SJSA1 (cell line): ENCODE measurements at regions not wholly inside any gene's neighbourhood (a gene's known extent, or its start where the extent isn't known, plus 50 kb on each side); places are given as distances from the start of the nearest gene placed in this dataset.
"Not testable (repeated sequence)": the region's sequence is repeated elsewhere in the genome, so short reads cannot be mapped to it uniquely, and the experiment has no call there.

ENCODE experiments used
- DNase-seq, 2 experiments: peaks; one replicate each; pipeline ENCODE4 v3.0.0-alpha.2; 2015 to 2020; ENCODE audit warnings: low spot score in 2 of 2, low read depth in 1 of 2
- H3K27ac ChIP-seq: fragments of 250-450 bp; sonication (Bioruptor Pico); 2 replicates; pipeline ENCODE4 v1.5.1; 2020; ENCODE audit warnings: mild to moderate bottlenecking, moderate library complexity
- H3K27me3 ChIP-seq: fragments of 250-450 bp; sonication (Bioruptor Pico); replicated peaks from 2 replicates; pipeline ENCODE4 v1.5.1; 2020; ENCODE audit warnings: mild to moderate bottlenecking, moderate library complexity
- H3K36me3 ChIP-seq: fragments of 250-450 bp; sonication (Bioruptor Pico); 2 replicates; pipeline ENCODE4 v1.5.1; 2020; ENCODE audit warnings: mild to moderate bottlenecking
- H3K4me1 ChIP-seq: fragments of 250-450 bp; sonication (Bioruptor Pico); replicated peaks from 2 replicates; pipeline ENCODE4 v1.6.1; 2021; ENCODE audit warnings: mild to moderate bottlenecking
- H3K4me3 ChIP-seq: fragments of 250-450 bp; sonication (Bioruptor Pico); 2 replicates; pipeline ENCODE4 v1.5.1; 2020; ENCODE audit warnings: mild to moderate bottlenecking
- H3K9me3 ChIP-seq: fragments of 250-450 bp; sonication (Bioruptor Pico); replicated peaks from 2 replicates; pipeline ENCODE4 v1.5.1; 2020; ENCODE audit warnings: mild to moderate bottlenecking

GRCh38 chr12:107857191-107857590 is 82.7 kb downstream of the ASCL4 start:
- Histone ChIP-seq H3K4me3 (no peak overlapping the region), H3K4me1 (no peaks in the 10 kb centered on the region), H3K27me3 (peaks cover 32% of the 10 kb centered on the region), H3K9me3 (no peaks in the 10 kb centered on the region), H3K27ac (no peak overlapping the region), H3K36me3 (no peaks in the 10 kb centered on the region)
- DNase-seq, result no peak

- Histone ChIP-seq H3K4me3 (no peak overlapping the region), H3K36me3 (no peaks in the 10 kb centered on the region), H3K27me3 (peaks cover 25% of the 10 kb centered on the region), H3K27ac (no peak overlapping the region), H3K9me3 (no peaks in the 10 kb centered on the region), H3K4me1 (no peaks in the 10 kb centered on the region)
- DNase-seq, result no peak
Measured at GRCh38 chr12:107859367-107859766, 84.9 kb downstream of the ASCL4 start.

GRCh38 chr12:107864235-107864634 is 89.7 kb downstream of the ASCL4 start:
- H3K9me3 ChIP-seq, result no peaks in the 10 kb centered on the region
- no peak overlapping the region for H3K27ac ChIP-seq
- no peak for DNase-seq
- H3K36me3 ChIP-seq, result no peaks in the 10 kb centered on the region
- H3K4me3 ChIP-seq, result no peak overlapping the region
- H3K4me1 ChIP-seq, result no peaks in the 10 kb centered on the region
- peaks cover 19% of the 10 kb centered on the region for H3K27me3 ChIP-seq

GRCh38 chr12:107864727-107865126 is 90.2 kb downstream of the ASCL4 start:
- not testable (repeated sequence) for DNase-seq, H3K36me3 ChIP-seq, H3K4me3 ChIP-seq

GRCh38 chr12:107873223-107873622 is 98.7 kb downstream of the ASCL4 start:
- no peak overlapping the region for H3K27ac ChIP-seq
- DNase-seq, result no peak
- no peaks in the 10 kb centered on the region for H3K36me3 ChIP-seq
- H3K4me3 ChIP-seq, result no peak overlapping the region
- H3K9me3 ChIP-seq, result no peaks in the 10 kb centered on the region
- H3K4me1 ChIP-seq, result no peaks in the 10 kb centered on the region
- peaks cover 6% of the 10 kb centered on the region for H3K27me3 ChIP-seq

More at GRCh38 chr12:107864727-107865126, 90.2 kb downstream of the ASCL4 start:
- H3K27ac ChIP-seq, H3K4me1 ChIP-seq, H3K9me3 ChIP-seq: not testable (repeated sequence)
- H3K27me3 ChIP-seq, result peaks cover 17% of the 10 kb centered on the region

- Histone ChIP-seq H3K9me3 (no peaks in the 10 kb centered on the region), H3K27me3 (peaks cover 7% of the 10 kb centered on the region), H3K36me3 (no peaks in the 10 kb centered on the region), H3K4me3 (no peak overlapping the region), H3K27ac (no peak overlapping the region), H3K4me1 (no peaks in the 10 kb centered on the region)
- no peak for DNase-seq
Measured at GRCh38 chr12:107875786-107876185, 101.3 kb downstream of the ASCL4 start.

- Histone ChIP-seq H3K9me3 (no peaks in the 10 kb centered on the region), H3K27me3 (peaks cover 15% of the 10 kb centered on the region; the same call in 1 of the 2 replicates), H3K4me3 (no peak overlapping the region), H3K27ac (no peak overlapping the region), H3K4me1 (no peaks in the 10 kb centered on the region), H3K36me3 (no peaks in the 10 kb centered on the region)
- peak; percentile 40 to 51 for DNase-seq
Measured at GRCh38 chr12:107884769-107885694, 110.5 kb downstream of the ASCL4 start.

- peaks cover 15% of the 10 kb centered on the region for H3K27me3 ChIP-seq
- no peak overlapping the region for H3K4me3 ChIP-seq
- H3K36me3 ChIP-seq, result no peaks in the 10 kb centered on the region
- H3K9me3 ChIP-seq, result no peaks in the 10 kb centered on the region
- H3K4me1 ChIP-seq, result no peaks in the 10 kb centered on the region
- DNase-seq, result no peak
- H3K27ac ChIP-seq, result no peak overlapping the region
Measured at GRCh38 chr12:107888789-107889188, 114.3 kb downstream of the ASCL4 start.

GRCh38 chr12:107891967-107892366 is 117.5 kb downstream of the ASCL4 start:
- no peak for DNase-seq
- H3K4me1 ChIP-seq, result no peaks in the 10 kb centered on the region
- no peaks in the 10 kb centered on the region for H3K36me3 ChIP-seq
- H3K4me3 ChIP-seq, result no peak overlapping the region
- H3K27ac ChIP-seq, result no peak overlapping the region
- H3K27me3 ChIP-seq, result peaks cover 7% of the 10 kb centered on the region
- H3K9me3 ChIP-seq, result no peaks in the 10 kb centered on the region

- Histone ChIP-seq H3K27ac (no peak overlapping the region), H3K4me3 (no peak overlapping the region), H3K4me1 (no peaks in the 10 kb centered on the region), H3K27me3 (peaks cover 12% of the 10 kb centered on the region), H3K36me3 (no peaks in the 10 kb centered on the region), H3K9me3 (no peaks in the 10 kb centered on the region)
- DNase-seq, result no peak
Measured at GRCh38 chr12:107894589-107894988, 120.1 kb downstream of the ASCL4 start.

GRCh38 chr12:107895966-107896365 is 121.5 kb downstream of the ASCL4 start:
- no peak for DNase-seq
- no peak overlapping the region for H3K27ac ChIP-seq
- H3K9me3 ChIP-seq, result no peaks in the 10 kb centered on the region
- H3K4me3 ChIP-seq, result no peak overlapping the region
- H3K4me1 ChIP-seq, result no peaks in the 10 kb centered on the region
- no peaks in the 10 kb centered on the region for H3K36me3 ChIP-seq
- peaks cover 10% of the 10 kb centered on the region for H3K27me3 ChIP-seq

GRCh38 chr12:107900588-107900987 is 126.1 kb downstream of the ASCL4 start:
- H3K9me3 ChIP-seq, result 0 out of 2 replicates have a peak, but pooled peaks cover 3% of the 10 kb centered on the region
- no peak overlapping the region for H3K27ac ChIP-seq
- H3K4me3 ChIP-seq, result no peak overlapping the region
- H3K27me3 ChIP-seq, result peaks cover 42% of the 10 kb centered on the region
- no peaks in the 10 kb centered on the region for H3K36me3 ChIP-seq
- peaks cover 5% of the 10 kb centered on the region; the same call in 1 of the 2 replicates for H3K4me1 ChIP-seq
- no peak for DNase-seq

GRCh38 chr12:107903341-107904061 is 129.0 kb downstream of the ASCL4 start:
- Histone ChIP-seq H3K27ac (no peak overlapping the region), H3K4me3 (no peak overlapping the region)
- no peak for DNase-seq

GRCh38 chr12:107906707-107907106 is 132.2 kb downstream of the ASCL4 start:
- Histone ChIP-seq H3K4me3 (no peak overlapping the region), H3K9me3 (0 out of 2 replicates have a peak, but pooled peaks cover 3% of the 10 kb centered on the region), H3K27ac (no peak overlapping the region), H3K36me3 (no peaks in the 10 kb centered on the region), H3K27me3 (peaks cover 47% of the 10 kb centered on the region), H3K4me1 (peaks cover 5% of the 10 kb centered on the region; the same call in 1 of the 2 replicates)
- no peak for DNase-seq

More at GRCh38 chr12:107903341-107904061, 129.0 kb downstream of the ASCL4 start:
- Histone ChIP-seq H3K36me3 (no peaks in the 10 kb centered on the region), H3K9me3 (0 out of 2 replicates have a peak, but pooled peaks cover 3% of the 10 kb centered on the region), H3K27me3 (peaks cover 46% of the 10 kb centered on the region), H3K4me1 (peaks cover 5% of the 10 kb centered on the region; the same call in 1 of the 2 replicates)
